SKM-1 (cell line): ENCODE measurements at regions not wholly inside any gene's neighbourhood (a gene's known extent, or its start where the extent isn't known, plus 50 kb on each side); places are given as distances from the start of the nearest gene placed in this dataset.

Experiments
- DNase-seq: peaks from one replicate; lab custom pipeline; 2025; ENCODE audit not compliant: unreplicated experiment; lab: John Stamatoyannopoulos, UW

GRCh38 chr4:73001885-73002284 is 67.6 kb downstream of the COX18 start:
- DNase-seq: no peak

GRCh38 chr4:72997409-72997808 is 72.1 kb downstream of the COX18 start:
- no peak for DNase-seq

GRCh38 chr4:72994670-72995069 is 74.8 kb downstream of the COX18 start:
- no peak for DNase-seq

GRCh38 chr4:72993876-72994275 is 75.6 kb downstream of the COX18 start:
- DNase-seq: no peak

- no peak for DNase-seq
These were observed 77.6 kb downstream of the COX18 start for GRCh38 chr4:72991873-72992272.

- DNase-seq: no peak
These were observed 81.5 kb downstream of the COX18 start for GRCh38 chr4:72987741-72988729.

- no peak for DNase-seq
These were observed 85.2 kb downstream of the COX18 start for GRCh38 chr4:72984351-72984750.

- no peak for DNase-seq
These were observed 85.8 kb downstream of the COX18 start for GRCh38 chr4:72983709-72984108.

GRCh38 chr4:72977936-72978485 is 91.5 kb downstream of the COX18 start:
- DNase-seq: no peak

- no peak for DNase-seq
These were observed 94.1 kb downstream of the COX18 start for GRCh38 chr4:72975488-72975784.

- DNase-seq: no peak
These were observed 94.6 kb downstream of the COX18 start for GRCh38 chr4:72974694-72975487.

GRCh38 chr4:72971572-72971971 is 97.9 kb downstream of the COX18 start:
- no peak for DNase-seq

- DNase-seq: no peak
These were observed 98.8 kb downstream of the COX18 start for GRCh38 chr4:72970756-72971155.

GRCh38 chr4:72969976-72970375 is 99.5 kb downstream of the COX18 start:
- DNase-seq: no peak

GRCh38 chr4:72966652-72967051 is 102.9 kb downstream of the COX18 start:
- DNase-seq: no peak

GRCh38 chr4:72959411-72959810 is 110.1 kb downstream of the COX18 start:
- DNase-seq: no peak

GRCh38 chr4:72954811-72955210 is 114.7 kb downstream of the COX18 start:
- DNase-seq: no peak

GRCh38 chr4:72953571-72953970 is 115.9 kb downstream of the COX18 start:
- DNase-seq: no peak

- no peak for DNase-seq
These were observed 117.9 kb downstream of the COX18 start for GRCh38 chr4:72951628-72952027.

GRCh38 chr4:72951147-72951546 is 118.4 kb downstream of the COX18 start:
- DNase-seq: no peak

- no peak for DNase-seq
These were observed 121.4 kb downstream of the COX18 start for GRCh38 chr4:72948080-72948479.
